T-helper 2 cell treated with Interferon-gamma antibody and Interleukin-4, amounts not matched to agents 5 μg/mL and 100 μg/mL, for 36 hours (primary cell): ENCODE measurements at regions not wholly inside any gene's neighbourhood (a gene's known extent, or its start where the extent isn't known, plus 50 kb on each side); places are given as distances from the start of the nearest gene placed in this dataset.

ENCODE experiments used
- DNase-seq: peaks from one replicate; pipeline ENCODE4 v3.0.0; 2021; ENCODE audit warnings: low spot score
- H3K27ac Mint-ChIP-seq: one replicate; pipeline ENCODE4 v1.8.0; 2021; ENCODE audit warnings: mild to moderate bottlenecking, mixed read lengths
- H3K27me3 Mint-ChIP-seq: one replicate; pipeline ENCODE4 v1.8.0; 2021; ENCODE audit warnings: low read depth, mixed read lengths
- H3K36me3 Mint-ChIP-seq: one replicate; pipeline ENCODE4 v1.8.0; 2021; ENCODE audit warnings: low read depth, mixed read lengths
- H3K4me1 Mint-ChIP-seq: one replicate; pipeline ENCODE4 v1.8.0; 2021; ENCODE audit warnings: low read depth, mixed read lengths
- H3K4me3 Mint-ChIP-seq: one replicate; pipeline ENCODE4 v1.8.0; 2022; ENCODE audit warnings: mild to moderate bottlenecking, moderate library complexity, mixed read lengths
- H3K9me3 Mint-ChIP-seq: one replicate; pipeline ENCODE4 v1.8.0; 2021; ENCODE audit warnings: mixed read lengths

GRCh38 chr1:65090406-65090805 is 57.6 kb upstream of the AK4 start:
- Mint-ChIP-seq H3K27ac (no peak overlapping the region), H3K27me3 (peaks cover 9% of the 10 kb centered on the region), H3K4me3 (no peak overlapping the region), H3K36me3 (no peaks in the 10 kb centered on the region), H3K9me3 (peaks cover 7% of the 10 kb centered on the region), H3K4me1 (no peaks in the 10 kb centered on the region)
- DNase-seq, result no peak

- no peaks in the 10 kb centered on the region for H3K4me1 Mint-ChIP-seq
- H3K4me3 Mint-ChIP-seq, result no peak overlapping the region
- H3K27ac Mint-ChIP-seq, result no peak overlapping the region
- H3K36me3 Mint-ChIP-seq, result no peaks in the 10 kb centered on the region
- no peak for DNase-seq
- peaks cover 4% of the 10 kb centered on the region for H3K9me3 Mint-ChIP-seq
- H3K27me3 Mint-ChIP-seq, result peaks cover 6% of the 10 kb centered on the region
Measured at GRCh38 chr1:65092691-65093090, 55.3 kb upstream of the AK4 start.

- Mint-ChIP-seq H3K4me1 (no peaks in the 10 kb centered on the region), H3K27me3 (peaks cover 6% of the 10 kb centered on the region), H3K9me3 (peaks cover 8% of the 10 kb centered on the region), H3K4me3 (no peak overlapping the region), H3K27ac (no peak overlapping the region), H3K36me3 (no peaks in the 10 kb centered on the region)
- DNase-seq, result no peak
Measured at GRCh38 chr1:65097076-65097475, 50.9 kb upstream of the AK4 start.
